Glomerular endothelial cell (primary cell): ENCODE measurements at regions not wholly inside any gene's neighbourhood (a gene's known extent, or its start where the extent isn't known, plus 50 kb on each side); places are given as distances from the start of the nearest gene placed in this dataset.

Source experiments
- DNase-seq: peaks from one replicate; pipeline ENCODE4 v3.0.0-alpha.2; 2011; ENCODE audit warnings: low read depth, low spot score; ENCODE audit errors: extremely low read depth

DNA sequence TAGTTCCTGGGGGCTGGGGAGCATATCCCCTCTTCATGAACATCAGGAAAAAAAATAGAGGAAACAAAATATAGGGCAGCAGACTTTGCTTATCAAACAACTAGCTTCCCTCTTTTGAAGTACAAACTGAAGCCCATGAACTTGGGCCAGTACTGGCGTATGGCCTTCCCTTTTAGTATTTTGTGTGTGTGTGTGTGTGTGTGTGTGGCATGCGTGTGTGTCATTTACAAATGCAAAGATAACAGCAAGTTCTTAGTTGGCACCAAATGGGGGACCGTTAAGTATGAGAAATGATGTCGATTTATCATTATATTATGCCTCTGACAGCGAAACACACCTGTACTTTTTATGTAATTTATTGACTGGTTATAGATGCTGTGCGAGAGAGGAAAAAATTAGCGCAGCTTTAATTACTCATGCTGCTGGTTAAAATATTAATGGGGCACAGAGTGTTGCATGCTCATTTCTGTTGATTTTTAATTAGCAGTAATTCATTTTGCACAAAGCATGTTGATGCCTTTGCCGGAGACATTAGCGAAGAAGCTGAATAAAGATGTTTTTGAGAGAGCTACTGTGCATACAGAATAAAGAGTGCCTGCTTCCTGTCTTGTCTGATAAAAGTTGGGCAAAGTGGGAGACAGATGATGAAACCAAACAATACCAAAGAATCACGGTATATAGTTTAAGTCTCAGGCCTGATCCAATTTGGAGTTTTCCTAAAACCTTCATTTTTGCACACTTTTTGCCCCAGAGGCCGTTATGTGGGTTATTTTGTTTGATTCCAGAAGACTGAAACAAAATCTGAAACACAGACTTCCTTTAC is 297.1 kb downstream of the SATB1 start:
- no peak for DNase-seq

DNA sequence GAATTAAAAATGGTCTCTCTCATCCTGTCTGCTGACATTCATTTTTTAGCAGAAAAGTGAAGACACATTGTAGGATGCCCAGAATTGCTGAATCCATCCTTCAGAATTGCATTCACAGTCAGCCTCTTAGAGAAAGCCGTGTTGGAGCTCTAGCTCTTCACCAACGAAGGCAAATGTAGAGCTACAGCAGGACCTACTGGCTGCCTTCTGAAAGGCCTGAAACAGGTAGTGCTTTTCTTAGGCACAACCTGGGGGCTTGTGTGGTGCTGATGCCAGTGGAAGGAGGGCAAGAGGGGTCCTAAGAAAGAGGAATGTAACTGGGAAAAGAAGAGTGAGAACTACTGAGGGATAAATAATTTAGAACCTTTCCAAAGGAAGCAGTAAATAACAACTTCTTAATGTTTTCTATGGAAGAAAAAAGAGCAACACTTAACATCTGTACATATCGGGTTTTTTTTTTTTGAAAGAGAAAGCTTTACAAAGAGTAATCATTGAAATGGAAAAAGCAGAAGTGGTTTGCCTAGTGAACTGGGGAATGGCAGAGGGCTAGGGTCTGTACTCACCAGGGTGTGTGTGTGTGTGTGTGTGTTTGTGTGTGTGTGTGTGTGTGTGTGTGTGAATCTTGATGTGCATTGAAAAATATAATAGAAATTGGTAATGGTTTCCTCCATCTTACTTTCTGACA is 297.8 kb downstream of the SATB1 start:
- no peak for DNase-seq

DNA sequence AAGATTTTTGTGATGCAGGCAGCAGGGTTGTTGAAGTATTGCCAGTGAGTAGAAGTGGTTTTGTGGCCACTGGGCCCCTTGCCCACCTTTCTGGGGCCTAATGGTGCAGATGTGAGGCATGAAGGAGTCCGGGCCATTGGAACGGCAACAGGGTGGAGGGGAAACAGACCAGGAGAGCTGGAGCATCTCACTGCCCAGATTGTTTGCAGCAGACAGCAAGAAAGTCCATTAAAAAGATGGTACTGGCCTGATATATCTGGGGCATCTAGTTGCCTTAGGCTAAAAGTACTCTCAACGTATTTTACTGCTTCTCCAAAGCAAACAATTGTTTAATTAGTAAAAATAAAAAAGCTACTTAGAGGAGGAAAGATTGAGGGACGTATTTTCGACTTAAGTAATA is 298.4 kb downstream of the SATB1 start:
- no peak for DNase-seq

- DNase-seq = no peak
Observed at GRCh38 chr3:18124501-18124900, 300.6 kb downstream of the SATB1 start.

GRCh38 chr3:18122264-18122663 is 302.9 kb downstream of the SATB1 start:
- DNase-seq = no peak

GRCh38 chr3:18121020-18121419 is 304.1 kb downstream of the SATB1 start:
- DNase-seq = no peak

DNA sequence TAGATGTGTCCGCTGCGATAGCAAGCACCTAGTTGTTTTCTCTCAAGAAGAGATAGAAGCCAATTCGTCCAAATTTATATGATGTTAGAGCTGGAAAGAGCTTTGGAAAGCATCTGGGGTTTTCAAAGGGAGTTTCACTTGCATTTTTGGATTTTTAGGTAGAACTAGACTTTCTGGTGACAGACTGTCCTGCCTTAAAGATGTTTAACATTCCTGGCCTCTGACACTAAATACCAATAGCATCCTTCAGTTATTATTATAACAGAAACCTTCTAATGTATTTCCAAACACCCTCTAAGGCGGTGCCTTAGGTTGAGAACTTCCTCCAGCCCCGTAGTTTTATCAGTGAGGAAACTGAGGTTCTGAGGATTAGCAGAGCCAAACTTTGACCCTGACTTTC is 305.3 kb downstream of the SATB1 start:
- DNase-seq = no peak

DNA sequence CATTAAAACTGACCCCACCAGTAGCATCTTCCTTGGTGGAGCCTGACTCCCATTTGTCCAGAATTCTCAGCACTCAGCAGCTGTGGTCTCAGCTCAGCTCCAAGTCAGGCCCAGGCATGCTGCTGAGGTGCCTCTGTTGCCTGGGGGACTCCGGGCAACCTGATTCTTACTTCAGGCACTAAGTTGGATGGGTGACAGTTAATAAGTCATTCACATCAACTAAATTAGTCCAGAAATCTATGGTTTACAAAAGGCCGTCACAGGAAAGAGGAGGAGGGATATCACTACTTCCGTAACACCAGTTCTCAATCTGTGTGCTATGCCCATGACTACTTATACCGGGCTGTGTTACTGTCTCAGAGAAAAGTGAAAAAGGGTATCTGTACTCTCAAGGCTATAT is 310.2 kb downstream of the SATB1 start:
- DNase-seq = no peak

GRCh38 chr3:18113417-18113816 is 311.7 kb downstream of the SATB1 start:
- DNase-seq = no peak

- DNase-seq = no peak
Observed at GRCh38 chr3:18112674-18113375, 312.3 kb downstream of the SATB1 start.

DNA sequence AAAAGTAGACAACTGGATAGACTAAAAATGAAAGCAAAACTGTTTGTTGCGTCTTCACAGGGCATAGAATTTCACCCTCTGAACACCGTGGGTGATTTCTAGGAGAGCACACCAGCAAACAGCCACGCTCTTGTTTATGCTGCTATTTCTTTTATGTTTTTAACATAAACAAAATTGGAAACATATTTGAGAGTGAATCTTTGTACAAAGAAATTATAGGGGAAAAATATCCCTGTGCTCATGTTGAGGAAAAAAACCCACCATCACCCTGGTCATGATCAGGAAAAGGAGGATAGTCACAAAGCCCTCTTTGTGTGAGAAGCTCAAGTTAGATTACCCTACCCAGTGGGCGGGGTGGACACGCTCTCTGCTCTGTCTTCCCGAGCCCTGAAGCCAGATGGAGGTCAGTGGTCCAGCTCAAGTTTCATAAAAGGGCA is 313.3 kb downstream of the SATB1 start:
- no peak for DNase-seq

GRCh38 chr3:18103591-18103990 is 321.5 kb downstream of the SATB1 start:
- DNase-seq = no peak

DNA sequence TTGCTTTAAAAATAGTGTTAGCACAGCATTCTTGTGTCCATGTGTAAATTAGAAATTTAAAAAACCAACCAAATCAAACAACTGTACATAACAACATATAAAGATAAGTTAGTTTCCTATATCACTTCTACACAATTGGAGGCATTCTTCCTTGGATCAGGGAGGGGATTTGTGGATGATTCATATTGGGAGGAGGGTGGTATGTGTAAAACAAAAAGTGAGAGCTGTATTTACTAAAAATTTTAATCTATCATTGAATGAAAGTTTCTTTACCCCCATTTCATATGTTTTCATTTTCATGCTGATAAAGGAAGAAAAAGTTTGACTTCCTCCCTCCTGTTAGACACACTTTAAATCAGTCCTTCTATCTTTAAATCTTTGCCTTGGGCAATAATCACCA is 325.0 kb downstream of the SATB1 start:
- DNase-seq = no peak

GRCh38 chr3:18099611-18100010 is 325.5 kb downstream of the SATB1 start:
- no peak for DNase-seq

DNA sequence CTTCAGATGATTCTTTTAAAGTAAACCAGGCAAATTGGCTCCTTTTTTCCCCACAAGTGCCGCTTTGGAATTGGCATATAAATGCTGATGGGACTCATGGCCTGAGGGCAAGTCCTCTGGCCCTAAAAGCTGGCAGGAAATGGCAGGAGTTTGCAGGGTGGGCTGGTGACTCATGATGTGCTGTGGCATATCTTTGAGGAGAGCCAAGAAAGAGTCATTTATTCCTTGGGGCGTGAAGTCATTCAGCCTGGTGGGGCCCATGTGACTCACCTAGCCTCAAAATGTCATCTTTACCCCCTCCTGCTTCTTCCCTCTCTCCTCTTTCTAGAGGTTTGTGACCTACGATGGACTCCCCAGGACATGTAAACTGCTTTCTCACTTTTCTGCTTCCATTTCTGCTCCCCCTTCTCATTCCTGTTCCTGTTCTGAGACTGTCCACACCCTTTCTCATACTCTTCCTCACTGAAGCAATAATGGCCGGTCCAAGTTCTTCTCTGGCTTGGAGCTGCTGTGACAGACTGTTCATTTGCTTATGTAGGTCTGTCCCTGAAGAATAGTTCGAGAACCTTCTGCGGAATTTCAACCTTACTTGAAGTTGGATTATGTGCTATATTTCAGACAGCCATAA is 326.1 kb downstream of the SATB1 start:
- no peak for DNase-seq

DNA sequence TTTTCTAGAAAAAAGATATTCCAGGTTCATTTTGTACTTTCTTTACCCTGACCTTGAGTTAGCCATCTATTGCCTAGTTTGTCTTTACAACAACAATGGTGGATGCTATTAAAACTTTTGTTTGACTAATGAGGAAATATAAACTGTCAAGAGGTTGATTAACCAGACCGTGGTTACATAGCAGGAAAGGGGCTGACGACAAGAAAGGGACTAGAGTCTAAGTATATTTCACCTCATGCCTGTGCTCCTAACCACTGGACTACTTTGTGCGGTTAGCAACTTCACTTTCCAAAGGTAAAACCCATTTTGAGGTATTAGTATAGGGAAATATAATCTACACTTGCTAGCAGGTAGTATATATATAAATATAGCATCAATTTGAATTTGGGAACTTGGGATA is 327.1 kb downstream of the SATB1 start:
- DNase-seq = no peak

DNA sequence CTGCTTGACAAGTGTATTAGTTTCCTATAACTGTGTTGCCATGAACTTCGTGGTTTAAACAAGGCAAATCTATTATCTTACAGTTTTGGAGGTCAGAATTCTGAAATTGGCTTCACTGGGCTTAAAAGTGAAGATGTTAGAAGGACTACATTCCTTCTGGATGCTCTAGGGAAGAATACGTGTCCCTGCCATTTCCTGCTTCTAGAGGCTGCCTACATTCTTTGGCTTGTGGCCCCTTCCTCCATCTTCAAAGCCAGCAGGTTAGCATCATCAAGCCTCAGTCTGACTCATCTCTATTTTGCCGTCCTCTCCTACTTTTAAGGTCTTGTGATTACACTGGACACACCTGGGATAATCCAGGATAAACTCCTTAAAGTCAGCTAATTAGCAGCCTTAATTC is 327.7 kb downstream of the SATB1 start:
- DNase-seq = no peak

DNA sequence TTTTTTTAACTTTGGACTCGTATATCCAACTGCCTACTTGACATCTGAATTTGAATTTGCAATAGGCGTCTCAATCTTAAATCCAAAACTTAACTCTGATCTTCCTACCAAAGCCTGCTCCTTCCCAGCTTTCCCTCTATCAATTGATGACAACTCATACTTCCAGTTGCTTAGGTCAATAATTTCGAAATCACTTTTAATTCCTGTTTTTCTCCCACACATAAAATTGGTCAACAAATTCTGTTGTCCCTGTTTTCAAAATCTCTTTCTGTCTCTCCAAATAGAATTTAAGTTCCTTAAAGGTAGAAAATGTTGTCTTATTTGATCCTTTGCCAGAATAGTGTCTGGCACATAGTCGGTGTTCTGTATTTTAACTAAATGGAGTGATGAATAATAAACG is 332.4 kb downstream of the SATB1 start:
- DNase-seq = no peak

GRCh38 chr3:18090377-18090776 is 334.8 kb downstream of the SATB1 start:
- DNase-seq = no peak

GRCh38 chr3:18087988-18088387 is 337.2 kb downstream of the SATB1 start:
- DNase-seq = no peak

DNA sequence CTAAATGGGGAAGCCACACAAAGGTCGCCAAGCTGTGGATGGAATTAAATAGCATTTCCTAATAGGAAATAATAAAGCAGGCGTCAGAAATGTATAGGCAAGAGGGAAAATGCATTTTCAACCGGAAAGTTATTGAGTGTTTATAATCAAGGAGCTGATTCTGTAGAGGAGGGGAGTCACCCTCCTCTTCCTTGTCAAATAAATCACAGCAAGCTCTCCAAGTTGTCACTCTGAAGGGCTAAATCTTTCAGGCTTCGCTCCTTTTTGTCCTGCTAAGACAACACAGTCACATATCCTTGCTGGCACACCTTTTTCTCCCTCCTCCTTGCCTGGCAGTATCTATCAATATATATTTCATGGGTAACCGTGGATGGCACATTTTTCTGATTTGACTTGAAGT is 338.4 kb downstream of the SATB1 start:
- no peak for DNase-seq
